ENCODE measurements at regions not wholly inside any gene's neighbourhood (a gene's known extent, or its start where the extent isn't known, plus 50 kb on each side); places are given as distances from the start of the nearest gene placed in this dataset.

DNA sequence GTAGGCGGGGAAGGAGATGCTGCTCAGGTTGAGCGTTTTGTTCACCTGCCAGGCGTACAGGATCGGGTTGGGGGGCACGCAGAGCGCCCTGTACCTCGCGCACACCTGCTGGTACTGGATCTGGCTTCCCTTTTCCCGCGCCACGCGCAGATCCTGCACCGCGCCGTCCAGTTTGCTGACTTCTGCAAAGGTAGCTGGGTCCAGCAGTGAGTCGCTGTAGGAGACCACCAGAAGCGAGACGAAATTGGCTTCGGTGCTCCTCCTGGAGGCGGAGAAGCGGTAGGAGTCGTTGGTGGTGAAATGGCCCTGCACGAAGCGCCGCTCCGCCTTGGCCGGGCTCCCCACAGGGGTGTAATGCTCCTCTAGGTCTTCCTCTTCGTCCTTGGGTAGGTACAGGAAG lies 90.7 kb upstream of the RAB18 start:
- no peaks in the 10 kb centered on the region for H4K20me1 ChIP-seq (ENCODE audit: insufficient read depth, low read length, poor library complexity, severe bottlenecking)
- no peak overlapping the region for H3K4me3 ChIP-seq (ENCODE audit: low read length, poor library complexity, severe bottlenecking)
- H3K27me3 ChIP-seq (ENCODE audit: insufficient read depth, low read length, poor library complexity, severe bottlenecking): no peaks in the 10 kb centered on the region
- H3F3A ChIP-seq (ENCODE audit: low read depth): no peaks in the 10 kb centered on the region
- no peaks in the 10 kb centered on the region for H3K36me3 ChIP-seq (ENCODE audit: insufficient read depth, low read length)
- no peaks in the 10 kb centered on the region for H3K79me2 ChIP-seq (ENCODE audit: insufficient read depth, low read length)
- TF ChIP-seq EZH2phosphoT487 (IDR thresholded peaks at IDR 0.05; ENCODE audit: borderline replicate concordance): no peak
- TF ChIP-seq, protein P1, sequence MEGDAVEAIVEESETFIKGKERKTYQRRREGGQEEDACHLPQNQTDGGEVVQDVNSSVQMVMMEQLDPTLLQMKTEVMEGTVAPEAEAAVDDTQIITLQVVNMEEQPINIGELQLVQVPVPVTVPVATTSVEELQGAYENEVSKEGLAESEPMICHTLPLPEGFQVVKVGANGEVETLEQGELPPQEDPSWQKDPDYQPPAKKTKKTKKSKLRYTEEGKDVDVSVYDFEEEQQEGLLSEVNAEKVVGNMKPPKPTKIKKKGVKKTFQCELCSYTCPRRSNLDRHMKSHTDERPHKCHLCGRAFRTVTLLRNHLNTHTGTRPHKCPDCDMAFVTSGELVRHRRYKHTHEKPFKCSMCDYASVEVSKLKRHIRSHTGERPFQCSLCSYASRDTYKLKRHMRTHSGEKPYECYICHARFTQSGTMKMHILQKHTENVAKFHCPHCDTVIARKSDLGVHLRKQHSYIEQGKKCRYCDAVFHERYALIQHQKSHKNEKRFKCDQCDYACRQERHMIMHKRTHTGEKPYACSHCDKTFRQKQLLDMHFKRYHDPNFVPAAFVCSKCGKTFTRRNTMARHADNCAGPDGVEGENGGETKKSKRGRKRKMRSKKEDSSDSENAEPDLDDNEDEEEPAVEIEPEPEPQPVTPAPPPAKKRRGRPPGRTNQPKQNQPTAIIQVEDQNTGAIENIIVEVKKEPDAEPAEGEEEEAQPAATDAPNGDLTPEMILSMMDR (conservative IDR thresholded peaks at IDR 0.05; ENCODE audit: low read length): no peak
- no peak overlapping the region for H3K4me2 ChIP-seq (ENCODE audit: low read depth, low read length, poor library complexity, severe bottlenecking)
- no peaks in the 10 kb centered on the region for H3K9me2 ChIP-seq (replicated peaks; ENCODE audit: low read depth, low read length)
- no peaks in the 10 kb centered on the region for H3K9me3 ChIP-seq (ENCODE audit: insufficient read depth, low read depth, low read length)
- no peak overlapping the region for H2AFZ ChIP-seq (ENCODE audit: low read length)
- H3K4me1 ChIP-seq (ENCODE audit: insufficient read depth, low read length, poor library complexity, severe bottlenecking): no peaks in the 10 kb centered on the region
- H3K9ac ChIP-seq (ENCODE audit: low read depth, low read length, poor library complexity, severe bottlenecking): no peak overlapping the region

DNA sequence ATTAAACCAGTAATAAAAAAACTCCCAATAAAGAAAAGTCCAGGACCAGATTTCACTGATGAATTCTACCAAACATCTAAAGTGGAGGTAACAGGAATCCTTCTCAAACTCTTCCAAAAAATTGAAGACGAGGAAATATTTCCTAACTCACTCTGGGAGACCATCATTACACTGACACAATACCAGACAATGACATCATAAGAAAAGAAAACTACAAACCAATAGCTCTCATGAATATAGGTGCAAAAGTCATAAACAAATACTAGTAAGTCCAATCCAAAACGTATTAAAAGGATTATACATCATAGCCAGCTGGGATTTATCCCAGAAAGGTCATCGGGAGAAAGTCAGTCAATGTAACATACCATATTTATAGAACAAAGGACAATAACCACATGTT lies 94.0 kb upstream of the RAB18 start:
- no peaks in the 10 kb centered on the region for H3K4me1 ChIP-seq (ENCODE audit: insufficient read depth, low read length, poor library complexity, severe bottlenecking)
- TF ChIP-seq, protein P1 (conservative IDR thresholded peaks at IDR 0.05; ENCODE audit: low read length): no peak
- no peak for TF ChIP-seq EZH2phosphoT487 (IDR thresholded peaks at IDR 0.05; ENCODE audit: borderline replicate concordance)
- no peak overlapping the region for H2AFZ ChIP-seq (ENCODE audit: low read length)
- H3K27me3 ChIP-seq (ENCODE audit: insufficient read depth, low read length, poor library complexity, severe bottlenecking): no peaks in the 10 kb centered on the region
- no peaks in the 10 kb centered on the region for H3K9me2 ChIP-seq (replicated peaks; ENCODE audit: low read depth, low read length)
- no peaks in the 10 kb centered on the region for H3K9me3 ChIP-seq (ENCODE audit: insufficient read depth, low read depth, low read length)
- H3K79me2 ChIP-seq (ENCODE audit: insufficient read depth, low read length): no peaks in the 10 kb centered on the region
- no peaks in the 10 kb centered on the region for H4K20me1 ChIP-seq (ENCODE audit: insufficient read depth, low read length, poor library complexity, severe bottlenecking)
- H3K4me3 ChIP-seq (ENCODE audit: low read length, poor library complexity, severe bottlenecking): no peak overlapping the region
- H3K9ac ChIP-seq (ENCODE audit: low read depth, low read length, poor library complexity, severe bottlenecking): no peak overlapping the region
- no peak overlapping the region for H3K4me2 ChIP-seq (ENCODE audit: low read depth, low read length, poor library complexity, severe bottlenecking)
- no peaks in the 10 kb centered on the region for H3K36me3 ChIP-seq (ENCODE audit: insufficient read depth, low read length)
- H3F3A ChIP-seq (ENCODE audit: low read depth): no peaks in the 10 kb centered on the region

DNA sequence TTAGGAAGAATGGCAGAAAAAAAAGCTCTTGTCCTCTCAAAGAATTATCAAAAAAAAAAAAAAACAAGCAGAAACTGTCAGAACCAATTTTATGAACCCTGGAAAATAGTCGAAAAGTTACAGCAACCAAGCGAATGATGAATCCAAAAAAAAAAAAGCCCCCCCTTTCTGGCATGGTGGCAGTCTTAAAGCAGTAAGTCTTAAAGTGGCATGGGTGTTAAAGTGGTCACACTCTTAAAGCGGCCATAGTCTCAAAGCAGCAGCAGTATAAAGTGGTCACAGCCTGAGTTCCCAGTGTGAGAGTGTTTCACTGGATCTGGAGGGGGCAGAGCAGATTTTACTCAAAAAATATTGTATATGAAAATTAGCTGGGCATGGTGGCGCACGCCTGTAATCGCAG lies 96.8 kb upstream of the RAB18 start:
- TF ChIP-seq, protein P1 (conservative IDR thresholded peaks at IDR 0.05; ENCODE audit: low read length): no peak
- no peak for TF ChIP-seq EZH2phosphoT487 (IDR thresholded peaks at IDR 0.05; ENCODE audit: borderline replicate concordance)
- Histone ChIP-seq H3K9me3 (ENCODE audit: insufficient read depth, low read depth, low read length) (no peaks in the 10 kb centered on the region), H3K27me3 (ENCODE audit: insufficient read depth, low read length, poor library complexity, severe bottlenecking) (no peaks in the 10 kb centered on the region)

More for the DNA sequence above, 96.8 kb upstream of the RAB18 start:
- H3K36me3 ChIP-seq (ENCODE audit: insufficient read depth, low read length): no peaks in the 10 kb centered on the region
- no peak overlapping the region for H3K9ac ChIP-seq (ENCODE audit: low read depth, low read length, poor library complexity, severe bottlenecking)
- no peaks in the 10 kb centered on the region for H4K20me1 ChIP-seq (ENCODE audit: insufficient read depth, low read length, poor library complexity, severe bottlenecking)
- H3K4me1 ChIP-seq (ENCODE audit: insufficient read depth, low read length, poor library complexity, severe bottlenecking): no peaks in the 10 kb centered on the region
- H3K79me2 ChIP-seq (ENCODE audit: insufficient read depth, low read length): no peaks in the 10 kb centered on the region
- H3F3A ChIP-seq (ENCODE audit: low read depth): no peaks in the 10 kb centered on the region
- no peak overlapping the region for H3K4me3 ChIP-seq (ENCODE audit: low read length, poor library complexity, severe bottlenecking)
- H3K4me2 ChIP-seq (ENCODE audit: low read depth, low read length, poor library complexity, severe bottlenecking): no peak overlapping the region
- H2AFZ ChIP-seq (ENCODE audit: low read length): no peak overlapping the region
- H3K9me2 ChIP-seq (replicated peaks; ENCODE audit: low read depth, low read length): no peaks in the 10 kb centered on the region
